ENCODE measurements at regions not wholly inside any gene's neighbourhood (a gene's known extent, or its start where the extent isn't known, plus 50 kb on each side); places are given as distances from the start of the nearest gene placed in this dataset.

GRCh38 chr15:94119923-94120775, 111.2 kb upstream of the MCTP2 start:
- Mint-ChIP-seq H3K4me1 (ENCODE audit: unreplicated experiment) (peaks cover 8% of the 10 kb centered on the region), H3K4me3 (no peak overlapping the region), H3K27me3 (peaks cover 16% of the 10 kb centered on the region), H3K9me3 (no peaks in the 10 kb centered on the region), H3K36me3 (no peaks in the 10 kb centered on the region), H3K27ac (no peak overlapping the region)
- DNase-seq (ENCODE audit: extremely low spot score, unreplicated experiment) = peak; percentile 72
- peak; percentile 99 for TF ChIP-seq CTCF (conservative IDR thresholded peaks at IDR 0.05)

GRCh38 chr15:94119298-94119811, 112.0 kb upstream of the MCTP2 start:
- Mint-ChIP-seq H3K4me1 (ENCODE audit: unreplicated experiment) (peaks cover 6% of the 10 kb centered on the region), H3K9me3 (no peaks in the 10 kb centered on the region), H3K27me3 (peaks cover 14% of the 10 kb centered on the region), H3K36me3 (no peaks in the 10 kb centered on the region), H3K4me3 (no peak overlapping the region), H3K27ac (no peak overlapping the region)
- no peak for DNase-seq (ENCODE audit: extremely low spot score, unreplicated experiment)
- no peak for TF ChIP-seq CTCF (conservative IDR thresholded peaks at IDR 0.05)

- no peak for TF ChIP-seq CTCF (conservative IDR thresholded peaks at IDR 0.05)
- Mint-ChIP-seq H3K4me1 (ENCODE audit: unreplicated experiment) (peaks cover 13% of the 10 kb centered on the region), H3K27me3 (peaks cover 3% of the 10 kb centered on the region), H3K36me3 (no peaks in the 10 kb centered on the region), H3K9me3 (peaks cover 6% of the 10 kb centered on the region), H3K4me3 (no peak overlapping the region), H3K27ac (peak overlapping the region; percentile 28)
- DNase-seq (ENCODE audit: extremely low spot score, unreplicated experiment) = no peak
Observed at GRCh38 chr15:94110476-94111130, 120.8 kb upstream of the MCTP2 start.

GRCh38 chr15:94107652-94108051, 123.7 kb upstream of the MCTP2 start:
- Mint-ChIP-seq H3K36me3 (no peaks in the 10 kb centered on the region), H3K27me3 (peaks cover 3% of the 10 kb centered on the region), H3K9me3 (peaks cover 9% of the 10 kb centered on the region), H3K4me1 (ENCODE audit: unreplicated experiment) (peaks cover 13% of the 10 kb centered on the region), H3K27ac (no peak overlapping the region), H3K4me3 (no peak overlapping the region)
- DNase-seq (ENCODE audit: extremely low spot score, unreplicated experiment) = no peak
- TF ChIP-seq CTCF (conservative IDR thresholded peaks at IDR 0.05) = no peak

DNA sequence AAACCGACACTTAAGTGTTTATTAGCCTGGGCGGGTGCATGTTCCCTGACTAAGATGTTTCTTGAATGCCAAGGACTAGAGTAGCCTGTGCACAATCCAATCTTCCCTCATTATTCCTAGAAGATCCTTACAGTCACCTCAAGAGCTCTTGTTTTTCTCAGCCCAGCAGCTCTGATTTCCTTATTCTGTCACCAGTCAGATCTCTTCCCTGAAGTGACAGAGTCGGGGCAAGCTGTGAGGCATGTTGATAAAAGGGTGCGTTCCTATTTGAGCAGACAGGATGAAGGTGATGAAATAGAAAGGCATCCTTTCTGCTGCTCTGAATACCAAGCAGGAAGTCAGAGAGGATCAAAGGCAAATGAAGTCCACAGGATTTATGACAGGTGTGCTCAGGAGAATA, 125.6 kb upstream of the MCTP2 start:
- peaks cover 9% of the 10 kb centered on the region for H3K9me3 Mint-ChIP-seq
- peaks cover 10% of the 10 kb centered on the region for H3K4me1 Mint-ChIP-seq (ENCODE audit: unreplicated experiment)
- H3K27me3 Mint-ChIP-seq = peaks cover 5% of the 10 kb centered on the region
- peak overlapping the region; percentile 79 for H3K27ac Mint-ChIP-seq
- DNase-seq (ENCODE audit: extremely low spot score, unreplicated experiment) = no peak
- peak overlapping the region; percentile 9 for H3K4me3 Mint-ChIP-seq
- no peak for TF ChIP-seq CTCF (conservative IDR thresholded peaks at IDR 0.05)
- H3K36me3 Mint-ChIP-seq = no peaks in the 10 kb centered on the region
